GM12892 (cell line): ENCODE measurements at regions not wholly inside any gene's neighbourhood (a gene's known extent, or its start where the extent isn't known, plus 50 kb on each side); places are given as distances from the start of the nearest gene placed in this dataset.

ENCODE experiments used
- DNase-seq: peaks from one replicate; pipeline ENCODE4 v3.0.0; 2011; ENCODE audit not compliant: insufficient read length
- FAIRE-seq: peaks from 2 replicates; lab custom pipeline; 2011; peaks lifted over from hg19 to GRCh38; lab: Jason Lieb, UNC
- POLR2A ChIP-seq: IDR thresholded peaks from 2 replicates; pipeline ENCODE4 v1.6.1; 2011; ENCODE audit warnings: low read depth, low read length, control low read depth
- POLR2AphosphoS5 ChIP-seq: IDR thresholded peaks from 2 replicates; pipeline ENCODE4 v1.6.1; 2011; ENCODE audit warnings: low read depth, low read length, control low read depth
- TAF1 ChIP-seq: IDR thresholded peaks from 2 replicates; pipeline ENCODE4 v1.6.1; 2011; ENCODE audit warnings: low read depth, mild to moderate bottlenecking, control low read depth, low read length, borderline replicate concordance

DNA sequence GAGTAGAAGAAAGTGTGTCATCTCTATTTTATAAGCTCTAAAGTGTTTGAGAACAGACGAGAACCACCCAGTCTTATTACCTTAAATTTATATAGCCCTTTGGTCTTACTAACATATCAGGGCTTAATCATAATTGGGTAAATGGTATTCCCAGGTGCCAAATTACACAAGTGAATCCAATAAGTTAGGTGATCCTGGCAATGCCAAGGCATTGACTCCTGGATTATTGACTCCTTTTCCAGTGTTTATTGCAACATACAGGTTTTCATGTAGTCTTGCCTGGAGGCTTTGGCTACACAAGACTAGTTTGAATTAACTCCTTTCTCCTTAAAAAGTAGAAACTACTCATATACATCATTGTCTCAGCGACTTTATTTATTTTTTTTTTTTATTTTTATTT is 59.7 kb upstream of the MAPRE2 start:
- no peak for FAIRE-seq
- TF ChIP-seq POLR2A (no peak), POLR2AphosphoS5 (no peak), TAF1 (no peak)

DNA sequence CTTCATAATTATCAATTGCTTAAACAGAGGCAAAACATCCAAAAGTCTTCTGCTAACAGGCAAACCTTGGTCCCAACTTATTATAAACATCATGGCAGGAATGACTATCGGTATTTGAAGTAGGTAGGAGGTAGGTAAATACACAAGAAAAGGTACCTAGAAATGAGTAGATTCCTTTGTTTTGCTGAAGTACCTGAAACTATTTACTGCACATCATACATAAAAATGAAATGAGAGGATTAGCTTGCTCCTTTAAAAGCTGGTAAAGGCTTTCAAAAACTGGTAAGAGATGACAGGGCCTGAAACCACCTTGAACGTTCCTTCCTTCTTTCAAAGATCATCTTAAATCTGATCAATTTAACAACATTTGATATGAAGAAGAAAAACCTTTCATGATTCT is 55.2 kb upstream of the MAPRE2 start:
- DNase-seq (no peak), FAIRE-seq (no peak)
- TF ChIP-seq TAF1 (no peak), POLR2A (no peak), POLR2AphosphoS5 (no peak)

More for the DNA sequence above, 59.7 kb upstream of the MAPRE2 start:
- no peak for DNase-seq

DNA sequence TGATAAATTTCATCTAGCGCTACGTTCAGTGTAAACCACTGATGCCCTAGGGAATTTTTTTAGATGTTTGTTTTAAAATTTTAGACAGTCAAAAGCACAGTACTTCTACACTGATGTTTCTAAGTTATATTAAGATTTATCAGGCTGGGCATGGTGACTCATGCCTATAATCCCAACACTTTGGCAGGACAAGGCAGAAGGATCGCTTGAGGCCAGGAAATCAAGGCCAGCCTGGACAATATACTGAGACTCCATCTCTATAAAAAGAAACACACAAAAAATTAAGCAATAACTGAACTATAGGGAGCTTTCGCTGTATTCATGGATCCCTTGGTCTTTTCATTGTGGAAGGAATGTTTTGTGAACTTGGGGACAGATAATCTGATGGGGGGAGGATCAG is 50.6 kb upstream of the MAPRE2 start:
- FAIRE-seq (no peak), DNase-seq (no peak)
- no peak for TF ChIP-seq TAF1
- no peak for TF ChIP-seq POLR2A
- TF ChIP-seq POLR2AphosphoS5 = no peak

DNA sequence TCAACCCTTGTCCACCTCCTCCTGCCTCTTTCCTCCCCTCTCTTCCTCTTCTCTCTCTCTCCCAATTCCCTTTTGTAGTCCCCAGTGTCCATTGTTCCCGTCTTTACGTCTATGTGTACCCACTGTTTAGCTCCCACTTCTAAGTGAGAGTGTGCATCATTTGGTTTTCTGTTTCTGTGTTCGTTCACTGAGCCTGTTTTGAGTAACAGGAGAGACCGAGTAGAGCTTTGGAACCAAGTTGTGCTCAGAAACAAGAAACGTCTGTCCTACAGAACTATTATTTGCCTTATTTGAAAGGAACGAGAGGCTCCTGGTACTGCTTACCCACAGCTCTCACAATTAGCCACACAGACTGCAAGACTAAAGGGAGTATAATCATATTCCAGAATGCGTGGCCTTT is 50.1 kb upstream of the MAPRE2 start:
- FAIRE-seq = no peak
- TF ChIP-seq POLR2A (no peak), POLR2AphosphoS5 (no peak), TAF1 (no peak)
- no peak for DNase-seq
